Activated CD8-positive, alpha-beta T cell treated with anti-CD3 and anti-CD28 coated beads for 36 hours (primary cell): ENCODE measurements at regions not wholly inside any gene's neighbourhood (a gene's known extent, or its start where the extent isn't known, plus 50 kb on each side); places are given as distances from the start of the nearest gene placed in this dataset.

ENCODE experiments used
- ATAC-seq: fragments of 200-7000 bp; cut with Tn5 transposase; one replicate; pipeline ENCODE4 v1.10.0; 2021; ENCODE audit warnings: mild to moderate bottlenecking, moderate library complexity
- CTCF ChIA-PET: fragments of 350-600 bp; sonication (Branson Sonifier 250); formaldehyde crosslinking; loops from one replicate; lab custom pipeline; 2021; ENCODE audit warnings: antibody characterized with exemption; lab: Charles Lee
- POLR2A ChIA-PET: fragments of 350-600 bp; sonication (Branson Sonifier 250); formaldehyde crosslinking; loops from one replicate; lab custom pipeline; 2021; ENCODE audit warnings: antibody characterized with exemption; lab: Charles Lee
- DNase-seq: peaks from one replicate; pipeline ENCODE4 v3.0.0-alpha.2; 2020
- H3K27ac Mint-ChIP-seq: one replicate; pipeline ENCODE4 v1.8.0; 2021; ENCODE audit warnings: mild to moderate bottlenecking, mixed read lengths
- H3K27me3 Mint-ChIP-seq: one replicate; pipeline ENCODE4 v1.8.0; 2021; ENCODE audit warnings: mixed read lengths
- H3K36me3 Mint-ChIP-seq: one replicate; pipeline ENCODE4 v1.8.0; 2021; ENCODE audit warnings: low read depth, mixed read lengths
- H3K4me1 Mint-ChIP-seq: one replicate; pipeline ENCODE4 v1.8.0; 2021; ENCODE audit warnings: low read depth, mixed read lengths
- H3K4me3 Mint-ChIP-seq: one replicate; pipeline ENCODE4 v1.8.0; 2021; ENCODE audit warnings: mild to moderate bottlenecking, moderate library complexity, mixed read lengths
- H3K9me3 Mint-ChIP-seq: one replicate; pipeline ENCODE4 v1.8.0; 2021; ENCODE audit warnings: mixed read lengths
- CTCF ChIP-seq: fragments of 200-600 bp; IDR thresholded peaks from one replicate; pipeline ENCODE4 v1.8.0; 2022; ENCODE audit warnings: antibody characterized with exemption, mild to moderate bottlenecking
- intact Hi-C: fragments of 100-400 bp; cut with micrococcal nuclease; formaldehyde crosslinking; loops from one replicate; pipeline ENCODE4 v1.10.0; 2022

- DNase-seq (no peak), ATAC-seq (no peak)
- ChIA-PET POLR2A (interaction anchor here (1.0 to 1.6 kb wide), 2 partner anchors 9 to 12 kb away, joined by 3 to 4 read pairs; no protein-coding TSS in a partner anchor), CTCF (interaction anchor here (1.6 kb wide), 1 partner anchor 8 kb away, joined by 5 read pairs; no protein-coding TSS in a partner anchor)
- Mint-ChIP-seq H3K27me3 (peaks cover 1% of the 10 kb centered on the region), H3K4me3 (no peak overlapping the region), H3K4me1 (peaks cover 11% of the 10 kb centered on the region), H3K36me3 (no peaks in the 10 kb centered on the region), H3K27ac (no peak overlapping the region), H3K9me3 (no peaks in the 10 kb centered on the region)
- intact Hi-C loops, result no loop called here
- no peak for TF ChIP-seq CTCF
Observed at GRCh38 chr2:64234150-64234549, 89.9 kb upstream of the PELI1 start.

DNA sequence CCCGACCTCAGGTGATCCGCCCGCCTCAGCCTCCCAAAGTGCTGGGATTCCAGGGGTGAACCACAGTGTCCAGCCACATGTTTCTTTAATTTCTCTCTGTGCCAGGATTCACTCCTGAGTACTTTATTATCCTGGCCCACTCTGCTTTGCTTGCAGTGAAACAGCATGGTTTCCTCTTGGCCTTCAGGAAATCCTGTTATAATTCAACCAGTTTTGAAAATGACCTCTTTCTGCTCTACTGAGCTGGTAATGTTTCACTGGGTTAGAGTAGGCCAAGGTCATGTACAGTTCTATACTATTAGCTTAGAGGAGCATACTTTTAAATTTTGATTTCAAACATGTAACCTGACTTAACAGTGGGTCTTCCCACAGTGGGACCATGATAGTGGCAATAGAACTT is 90.6 kb upstream of the PELI1 start:
- no peak for TF ChIP-seq CTCF
- no peak overlapping the region for H3K4me3 Mint-ChIP-seq
- intact Hi-C loops, result no loop called here
- POLR2A ChIA-PET, result no interaction called here
- DNase-seq (no peak), ATAC-seq (no peak)
- H3K27me3 Mint-ChIP-seq, result peaks cover 1% of the 10 kb centered on the region
- H3K27ac Mint-ChIP-seq, result no peak overlapping the region
- CTCF ChIA-PET, result interaction anchor here (1.6 kb wide), 1 partner anchor 9 kb away, joined by 5 read pairs; no protein-coding TSS in a partner anchor
- H3K9me3 Mint-ChIP-seq, result no peaks in the 10 kb centered on the region
- H3K36me3 Mint-ChIP-seq, result no peaks in the 10 kb centered on the region
- H3K4me1 Mint-ChIP-seq, result peaks cover 11% of the 10 kb centered on the region

GRCh38 chr2:64237266-64237665 is 93.0 kb upstream of the PELI1 start:
- H3K4me3 Mint-ChIP-seq, result no peak overlapping the region
- H3K36me3 Mint-ChIP-seq, result no peaks in the 10 kb centered on the region
- ChIA-PET POLR2A (no interaction called here), CTCF (interaction anchor here (1.1 to 1.6 kb wide), 3 partner anchors 9 to 200 kb away, joined by 3 read pairs; no protein-coding TSS in a partner anchor)
- DNase-seq (no peak), ATAC-seq (no peak)
- peaks cover 11% of the 10 kb centered on the region for H3K4me1 Mint-ChIP-seq
- H3K9me3 Mint-ChIP-seq, result no peaks in the 10 kb centered on the region
- no peak overlapping the region for H3K27ac Mint-ChIP-seq
- no peaks in the 10 kb centered on the region for H3K27me3 Mint-ChIP-seq
- no peak for TF ChIP-seq CTCF
- intact Hi-C loops, result no loop called here

- Mint-ChIP-seq H3K4me3 (no peak overlapping the region), H3K27ac (no peak overlapping the region), H3K9me3 (no peaks in the 10 kb centered on the region), H3K4me1 (peaks cover 8% of the 10 kb centered on the region), H3K27me3 (no peaks in the 10 kb centered on the region), H3K36me3 (no peaks in the 10 kb centered on the region)
- ATAC-seq, result no peak
- DNase-seq, result no peak
- ChIA-PET POLR2A (interaction anchor here (0.7 to 1.0 kb wide), 2 partner anchors 9 to 569 kb away, joined by 3 read pairs; no protein-coding TSS in a partner anchor), CTCF (no interaction called here)
- intact Hi-C loops, result no loop called here
- TF ChIP-seq CTCF, result no peak
Observed at GRCh38 chr2:64238799-64239198, 94.6 kb upstream of the PELI1 start.

GRCh38 chr2:64243081-64244036 is 99.1 kb upstream of the PELI1 start:
- ChIA-PET CTCF (interaction anchor here (1.1 to 3.6 kb wide), 5 partner anchors 8 to 87 kb away, joined by 3 to 12 read pairs (median 4); no protein-coding TSS in a partner anchor), POLR2A (interaction anchor here (1.2 to 1.3 kb wide), 2 partner anchors 10 to 13 kb away, joined by 3 to 4 read pairs; no protein-coding TSS in a partner anchor)
- TF ChIP-seq CTCF, result no peak
- Mint-ChIP-seq H3K4me1 (no peaks in the 10 kb centered on the region), H3K27ac (no peak overlapping the region), H3K27me3 (no peaks in the 10 kb centered on the region), H3K4me3 (no peak overlapping the region), H3K36me3 (no peaks in the 10 kb centered on the region), H3K9me3 (no peaks in the 10 kb centered on the region)
- no peak for ATAC-seq
- intact Hi-C loops, result no loop called here
- DNase-seq, result no peak
